Neuronal stem cell (in vitro differentiated cells): ENCODE measurements at regions not wholly inside any gene's neighbourhood (a gene's known extent, or its start where the extent isn't known, plus 50 kb on each side); places are given as distances from the start of the nearest gene placed in this dataset.
"Not testable (repeated sequence)": the region's sequence is repeated elsewhere in the genome, so short reads cannot be mapped to it uniquely, and the experiment has no call there.

ENCODE experiments used
- DNase-seq: peaks from one replicate; pipeline ENCODE4 v3.0.0-alpha.2; 2013; ENCODE audit warnings: low spot score
- H2AFZ ChIP-seq: one replicate; pipeline ENCODE4 v1.6.1; 2013; ENCODE audit warnings: mild to moderate bottlenecking, low read length, inconsistent platforms
- H2AK5ac ChIP-seq: 2 replicates; pipeline ENCODE4 v1.6.1; 2013; ENCODE audit warnings: low read depth, mild to moderate bottlenecking, inconsistent platforms, low read length, moderate library complexity, mixed read lengths
- H2BK120ac ChIP-seq: 2 replicates; pipeline ENCODE4 v1.6.1; 2013; ENCODE audit warnings: low read depth, mild to moderate bottlenecking, inconsistent platforms, low read length, moderate library complexity, mixed read lengths
- H2BK12ac ChIP-seq: one replicate; pipeline ENCODE4 v1.6.1; 2013; ENCODE audit warnings: low read length, inconsistent platforms
- H2BK15ac ChIP-seq: 2 replicates; pipeline ENCODE4 v1.6.1; 2013; ENCODE audit warnings: mild to moderate bottlenecking, low read length, inconsistent platforms, mixed read lengths
- H2BK5ac ChIP-seq: one replicate; pipeline ENCODE4 v1.6.1; 2013; ENCODE audit warnings: inconsistent platforms, mild to moderate bottlenecking, low read length, moderate library complexity
- H3K14ac ChIP-seq: one replicate; pipeline ENCODE4 v1.6.1; 2013; ENCODE audit warnings: low read length, inconsistent platforms
- H3K18ac ChIP-seq: 2 replicates; pipeline ENCODE4 v1.6.1; 2013; ENCODE audit warnings: low read length, inconsistent platforms
- H3K23ac ChIP-seq: 2 replicates; pipeline ENCODE4 v1.6.1; 2013; ENCODE audit warnings: low read depth, mild to moderate bottlenecking, mixed read lengths, low read length, inconsistent platforms; ENCODE audit not compliant: poor library complexity
- H3K27ac ChIP-seq: replicated peaks from 3 replicates; pipeline ENCODE4 v1.5.1; 2013; ENCODE audit warnings: low read length, inconsistent platforms
- H3K27me3 ChIP-seq, 3 experiments: 2 replicates each; pipeline ENCODE4 v1.6.1; 2013; ENCODE audit warnings: low read length in 3 of 3, mild to moderate bottlenecking in 2 of 3, inconsistent platforms in 1 of 3, low read depth in 1 of 3, mixed read lengths in 1 of 3, moderate library complexity in 1 of 3; ENCODE audit not compliant: control insufficient read depth in 3 of 3, insufficient read depth in 3 of 3
- H3K36me3 ChIP-seq, 2 donors: replicated peaks in 1 of 2; 2 replicates each; pipeline ENCODE4 v1.6.1; 2013; ENCODE audit warnings: low read length in 2 of 2; ENCODE audit not compliant: control insufficient read depth in 2 of 2, insufficient read depth in 2 of 2
- H3K4ac ChIP-seq: 2 replicates; pipeline ENCODE4 v1.6.1; 2013; ENCODE audit warnings: inconsistent platforms, mild to moderate bottlenecking, low read length, moderate library complexity
- H3K4me1 ChIP-seq, 2 donors: 1 replicate in 1 of 2; 2 replicates in 1 of 2; pipeline ENCODE4 v1.6.1; 2013; ENCODE audit warnings: low read length in 2 of 2, low read depth in 1 of 2; ENCODE audit not compliant: control insufficient read depth in 2 of 2, insufficient read depth in 1 of 2
- H3K4me2 ChIP-seq: one replicate; pipeline ENCODE4 v1.6.1; 2013; ENCODE audit warnings: mild to moderate bottlenecking, low read length, inconsistent platforms; ENCODE audit not compliant: insufficient read depth, poor library complexity, severe bottlenecking
- H3K4me3 ChIP-seq, 2 donors: 2 replicates each; pipeline ENCODE4 v1.5.1; 2013; ENCODE audit warnings: low read length in 2 of 2, mild to moderate bottlenecking in 2 of 2, inconsistent platforms in 1 of 2, moderate library complexity in 1 of 2
- H3K79me1 ChIP-seq: one replicate; pipeline ENCODE4 v1.6.1; 2013; ENCODE audit warnings: low read depth, mild to moderate bottlenecking, inconsistent platforms, low read length, moderate library complexity
- H3K9ac ChIP-seq: one replicate; pipeline ENCODE4 v1.6.1; 2013; ENCODE audit warnings: mild to moderate bottlenecking, low read depth, low read length, inconsistent platforms; ENCODE audit not compliant: poor library complexity
- H3K9me3 ChIP-seq, 2 donors: replicated peaks in 1 of 2; 2 replicates each; pipeline versions ENCODE3 to v1.6.1; 2013; ENCODE audit warnings: low read length in 2 of 2, mild to moderate bottlenecking in 2 of 2, inconsistent platforms in 1 of 2, low read depth in 1 of 2, mixed read lengths in 1 of 2, moderate library complexity in 1 of 2; ENCODE audit not compliant: control insufficient read depth in 2 of 2, insufficient read depth in 1 of 2
- H4K8ac ChIP-seq: one replicate; pipeline ENCODE4 v1.6.1; 2013; ENCODE audit warnings: low read depth, mild to moderate bottlenecking, inconsistent platforms, low read length, moderate library complexity
- H4K91ac ChIP-seq: one replicate; pipeline ENCODE4 v1.6.1; 2013; ENCODE audit warnings: low read length, low read depth, mild to moderate bottlenecking, inconsistent platforms; ENCODE audit not compliant: poor library complexity
- WGBS, 2 donors: extraction: QIAGEN DNeasy Blood & Tissue Kit; methylation state at CpG; one replicate each; pipeline ENCODE4 v1.1.7; 2013; ENCODE audit warnings: missing lambda C conversion rate in 2 of 2, mixed read lengths in 1 of 2; ENCODE audit not compliant: insufficient read length in 2 of 2, insufficient replicate concordance in 1 of 2; ENCODE audit errors: extremely low coverage in 2 of 2; 5-methylcytosine and 5-hydroxymethylcytosine counted together

DNA sequence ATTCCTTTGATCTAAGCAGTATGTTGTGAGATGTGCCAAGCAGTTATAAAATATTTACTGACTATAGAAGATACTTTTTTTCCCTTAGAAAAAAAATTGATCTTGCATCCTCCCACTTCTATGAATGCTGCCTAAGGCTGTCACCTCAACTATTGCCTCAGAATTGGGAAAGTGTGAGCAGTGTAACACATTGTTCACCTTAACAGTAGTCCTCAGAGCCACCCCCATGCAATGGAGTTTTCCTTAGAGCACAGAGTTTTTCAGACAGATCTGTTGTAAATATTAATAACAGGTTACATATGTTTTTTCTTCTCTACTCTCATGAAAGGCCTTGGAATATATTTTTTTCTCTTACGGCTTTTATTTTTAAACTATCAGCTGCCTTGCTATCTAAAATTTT is 607.3 kb downstream of the STK39 start:
- Histone ChIP-seq H4K8ac (no peak overlapping the region), H2BK120ac (no peak overlapping the region), H3K14ac (no peak overlapping the region), H3K9me3 (peaks cover 0 to 5% of the 10 kb centered on the region in 2 donors), H2AK5ac (no peak overlapping the region), H2BK5ac (no peak overlapping the region), H3K36me3 (no peaks in the 10 kb centered on the region), H2AFZ (no peak overlapping the region), H3K23ac (no peak overlapping the region), H3K18ac (no peak overlapping the region), H2BK12ac (no peak overlapping the region), H4K91ac (no peak overlapping the region), H3K79me1 (no peaks in the 10 kb centered on the region), H3K4ac (no peak overlapping the region), H2BK15ac (no peak overlapping the region), H3K4me1 (no peaks in the 10 kb centered on the region), H3K4me3 (no peak overlapping the region), H3K9ac (no peak overlapping the region), H3K27me3 (no peaks in the 10 kb centered on the region), H3K27ac (no peak overlapping the region), H3K4me2 (no peak overlapping the region)
- no CpG with 5 or more reads among the region's 1 CpG for WGBS, 2 donors
- DNase-seq, result no peak

DNA sequence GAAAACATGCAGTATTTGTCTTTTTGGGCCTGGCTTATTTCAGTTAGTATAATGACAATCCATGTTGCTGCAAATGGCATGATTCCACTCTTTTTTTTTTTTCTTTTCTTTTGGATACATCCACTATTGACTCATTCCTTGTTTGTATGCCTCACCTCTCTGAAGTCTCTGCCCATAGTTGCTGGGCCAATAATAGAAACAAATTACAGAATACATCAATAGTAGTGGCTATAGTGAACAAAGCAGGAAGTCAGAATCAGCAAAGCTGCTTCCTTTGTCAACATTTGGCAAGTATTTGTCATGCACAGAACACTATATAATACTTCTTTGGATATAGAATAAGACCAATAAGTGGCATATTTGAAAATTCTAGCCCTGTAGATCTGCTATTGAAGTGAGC is 609.7 kb downstream of the STK39 start:
- Histone ChIP-seq H2BK15ac (no peak overlapping the region), H4K91ac (no peak overlapping the region), H2BK5ac (no peak overlapping the region), H2AK5ac (no peak overlapping the region), H3K27me3 (no peaks in the 10 kb centered on the region), H3K4me1 (no peaks in the 10 kb centered on the region), H4K8ac (no peak overlapping the region), H2BK12ac (no peak overlapping the region), H3K36me3 (no peaks in the 10 kb centered on the region), H2BK120ac (no peak overlapping the region), H3K9me3 (peaks cover 0 to 5% of the 10 kb centered on the region in 2 donors), H3K79me1 (no peaks in the 10 kb centered on the region), H3K27ac (no peak overlapping the region), H3K9ac (no peak overlapping the region), H3K4me2 (no peak overlapping the region), H3K18ac (no peak overlapping the region), H3K14ac (no peak overlapping the region), H2AFZ (no peak overlapping the region), H3K23ac (no peak overlapping the region), H3K4me3 (no peak overlapping the region), H3K4ac (no peak overlapping the region)
- DNase-seq, result no peak

DNA sequence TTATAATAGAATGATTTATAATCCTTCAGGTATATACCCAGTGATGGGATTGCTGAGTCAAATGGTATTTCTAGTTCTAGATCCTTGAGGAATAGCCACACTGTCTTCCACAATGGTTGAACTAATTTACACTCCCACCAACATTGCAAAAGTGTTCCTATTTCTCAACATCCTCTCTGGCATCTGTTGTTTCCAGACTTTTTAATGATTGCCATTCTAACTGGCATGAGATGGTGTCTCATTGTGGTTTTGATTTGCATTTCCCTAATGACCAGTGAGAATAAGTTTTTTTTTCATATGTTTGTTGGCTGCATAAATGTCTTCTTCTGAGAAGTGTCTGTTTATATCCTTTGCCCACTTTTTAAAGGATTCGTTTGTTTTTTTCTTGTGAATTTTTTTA is 615.1 kb downstream of the STK39 start:
- H3K36me3 ChIP-seq, H3K23ac ChIP-seq, H2BK5ac ChIP-seq, H3K79me1 ChIP-seq, H4K91ac ChIP-seq, H2BK12ac ChIP-seq, H3K4me1 ChIP-seq, DNase-seq, H3K9ac ChIP-seq, H3K4ac ChIP-seq, H2BK120ac ChIP-seq, H4K8ac ChIP-seq, H3K27ac ChIP-seq, H3K18ac ChIP-seq, H2BK15ac ChIP-seq, H2AFZ ChIP-seq, H3K4me2 ChIP-seq, H3K14ac ChIP-seq, H3K27me3 ChIP-seq, H3K9me3 ChIP-seq, H3K4me3 ChIP-seq, H2AK5ac ChIP-seq: not testable (repeated sequence)
- no CpG with 5 or more reads among the region's 1 CpG for WGBS, 2 donors

DNA sequence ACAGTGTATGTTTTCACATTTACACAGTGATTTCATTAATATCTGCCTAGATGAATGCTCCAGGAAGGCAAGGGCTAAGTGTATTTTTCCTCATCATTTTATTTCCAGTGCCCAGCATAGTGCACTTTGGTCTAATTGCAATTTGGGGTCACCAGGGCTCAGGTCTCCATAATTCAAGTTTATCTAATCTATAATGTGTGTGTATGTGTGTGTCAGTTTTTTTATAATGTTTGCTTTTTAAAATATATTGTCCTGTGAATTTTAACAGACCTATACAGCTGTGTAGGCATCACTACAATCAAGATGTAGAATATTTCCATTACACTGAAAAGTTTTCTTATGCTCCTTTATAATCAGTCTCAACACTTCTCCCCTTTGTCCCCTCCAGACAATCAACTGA is 620.4 kb downstream of the STK39 start:
- H3K27ac ChIP-seq, result no peak overlapping the region
- H3K79me1 ChIP-seq, result no peaks in the 10 kb centered on the region
- H2AFZ ChIP-seq, result no peak overlapping the region
- H2BK120ac ChIP-seq, result no peak overlapping the region
- H3K9ac ChIP-seq, result no peak overlapping the region
- no peak overlapping the region for H2BK5ac ChIP-seq
- H2AK5ac ChIP-seq, result no peak overlapping the region
- H3K4me2 ChIP-seq, result no peak overlapping the region
- H3K9me3 ChIP-seq, result no peaks in the 10 kb centered on the region
- no peaks in the 10 kb centered on the region for H3K4me1 ChIP-seq
- no peak overlapping the region for H2BK15ac ChIP-seq
- no peaks in the 10 kb centered on the region for H3K27me3 ChIP-seq
- no peak overlapping the region for H3K14ac ChIP-seq
- DNase-seq, result no peak
- H3K4me3 ChIP-seq, result no peak overlapping the region
- no peak overlapping the region for H4K91ac ChIP-seq
- no peaks in the 10 kb centered on the region for H3K36me3 ChIP-seq
- no peak overlapping the region for H4K8ac ChIP-seq
- H3K18ac ChIP-seq, result no peak overlapping the region
- no peak overlapping the region for H3K4ac ChIP-seq
- H3K23ac ChIP-seq, result no peak overlapping the region
- no peak overlapping the region for H2BK12ac ChIP-seq
